Right kidney (tissue), 1 donor: ENCODE measurements at regions not wholly inside any gene's neighbourhood (a gene's known extent, or its start where the extent isn't known, plus 50 kb on each side); places are given as distances from the start of the nearest gene placed in this dataset.
"Not testable (repeated sequence)": the region's sequence is repeated elsewhere in the genome, so short reads cannot be mapped to it uniquely, and the experiment has no call there.

Experiments used
- DNase-seq: peaks from one replicate; pipeline ENCODE4 v3.0.0-alpha.2; 2016

DNA sequence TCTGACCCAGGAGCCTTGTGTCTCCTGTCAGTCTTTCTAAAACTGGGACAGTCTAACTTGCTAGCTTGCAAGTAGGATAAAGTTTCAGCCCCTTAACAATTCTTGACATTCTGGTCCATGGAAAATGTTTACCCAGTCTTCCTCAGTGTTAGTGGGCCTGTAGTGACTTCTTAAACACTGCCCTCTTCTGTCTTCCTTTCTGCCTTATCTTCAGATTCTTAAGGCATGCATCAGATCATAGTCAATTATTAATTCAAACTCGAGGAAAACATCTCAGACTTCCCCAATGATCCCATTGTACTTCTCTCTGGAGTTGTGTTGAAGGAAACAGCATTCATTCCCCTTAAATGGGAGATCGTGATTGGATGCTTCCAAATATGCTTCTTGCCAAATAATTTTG lies 1199.8 kb downstream of the DTWD2 start:
- no peak for DNase-seq

DNA sequence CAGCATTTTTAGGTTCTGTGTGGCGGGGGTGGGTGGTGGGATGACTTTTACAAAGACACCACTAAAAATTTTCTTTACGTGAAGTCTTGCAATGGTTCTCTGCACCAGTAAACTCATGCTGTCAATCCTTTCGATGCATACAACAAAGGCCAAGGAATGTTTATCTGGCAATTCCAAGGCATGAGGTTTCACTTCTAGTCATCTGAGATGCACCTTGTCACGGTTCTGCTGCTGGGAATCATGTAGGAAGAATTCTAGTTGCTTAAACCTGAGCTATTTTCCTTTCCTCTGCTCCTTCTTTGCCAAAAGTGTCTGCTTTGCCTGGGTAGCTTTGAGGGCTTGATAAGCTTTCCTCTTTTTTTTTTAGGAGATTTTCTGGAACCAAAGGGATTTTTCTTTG lies 1204.5 kb upstream of the SEMA6A start:
- no peak for DNase-seq

DNA sequence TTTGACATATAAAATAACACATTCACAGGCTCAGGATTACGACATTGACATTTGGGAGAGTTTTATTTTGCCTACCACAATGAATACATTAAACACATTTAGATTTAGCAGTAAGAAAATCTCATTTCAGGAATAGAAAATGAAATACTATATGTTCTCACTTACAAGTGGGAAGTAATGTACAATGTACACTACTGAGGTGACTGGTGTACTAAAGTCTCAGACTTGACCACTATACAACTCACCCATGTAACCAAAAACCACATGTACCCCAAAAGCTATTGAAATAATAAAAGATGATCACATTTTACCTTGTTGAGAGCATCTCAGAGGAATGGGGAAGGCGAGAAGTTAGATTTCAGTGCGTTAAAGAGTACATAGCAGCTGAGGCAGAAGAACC lies 1202.4 kb upstream of the SEMA6A start:
- no peak for DNase-seq

DNA sequence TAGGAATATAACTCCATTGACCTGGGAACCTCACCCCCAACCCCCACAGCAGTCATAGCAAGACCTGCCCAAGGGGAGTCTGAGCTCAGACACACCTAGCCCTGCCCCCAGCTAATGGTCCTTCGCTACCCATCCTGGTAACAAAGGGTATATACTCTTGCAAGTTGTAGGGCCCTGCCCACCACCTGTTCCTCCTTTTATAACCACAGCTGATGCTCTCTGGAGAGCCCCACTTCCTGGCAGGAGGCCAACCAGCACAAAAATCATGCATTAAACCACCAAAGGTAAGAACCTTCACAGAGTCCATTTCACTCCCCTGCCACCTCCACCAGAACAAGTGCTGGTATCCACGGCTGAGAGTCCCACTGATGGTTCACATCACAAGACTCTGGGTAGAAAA lies 1195.3 kb upstream of the SEMA6A start:
- DNase-seq: no peak

DNA sequence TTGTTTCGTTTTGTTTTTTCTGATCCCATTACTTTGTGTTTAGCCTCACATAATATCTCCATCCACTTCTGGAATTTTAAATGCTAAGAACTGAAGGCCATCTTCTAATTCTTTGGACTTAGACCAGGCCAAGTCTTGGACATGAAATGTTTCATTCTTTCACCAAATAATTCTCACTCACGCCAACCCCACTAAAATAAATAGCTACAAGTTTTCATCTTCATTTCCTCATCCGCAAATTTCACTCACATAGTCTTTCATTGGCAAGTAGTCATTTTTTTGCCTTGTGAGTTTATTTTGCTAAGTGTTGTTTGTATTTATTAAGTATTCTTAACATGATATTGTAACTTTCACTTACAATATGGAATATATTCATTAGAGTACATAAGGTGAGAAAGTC lies 1188.6 kb upstream of the SEMA6A start:
- no peak for DNase-seq

DNA sequence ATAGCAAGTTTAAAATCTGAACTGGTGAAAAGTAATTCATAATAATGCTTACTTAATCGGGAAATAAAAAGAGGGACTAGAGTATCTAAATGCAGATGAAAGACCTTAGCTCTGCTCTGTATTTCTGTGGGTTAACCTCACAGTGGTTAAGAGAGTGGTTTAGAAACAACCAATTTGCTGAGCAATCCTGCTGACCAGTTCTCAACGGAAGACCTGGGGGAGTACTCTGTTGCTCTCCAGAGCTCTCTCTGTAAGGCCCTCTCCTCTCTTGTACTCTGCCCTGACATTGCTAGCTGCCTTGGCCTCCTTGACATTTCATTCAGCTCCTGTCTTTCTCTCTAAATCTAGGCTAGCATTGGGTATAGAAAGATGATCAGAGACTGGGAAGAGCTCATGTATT lies 1186.6 kb upstream of the SEMA6A start:
- no peak for DNase-seq

DNA sequence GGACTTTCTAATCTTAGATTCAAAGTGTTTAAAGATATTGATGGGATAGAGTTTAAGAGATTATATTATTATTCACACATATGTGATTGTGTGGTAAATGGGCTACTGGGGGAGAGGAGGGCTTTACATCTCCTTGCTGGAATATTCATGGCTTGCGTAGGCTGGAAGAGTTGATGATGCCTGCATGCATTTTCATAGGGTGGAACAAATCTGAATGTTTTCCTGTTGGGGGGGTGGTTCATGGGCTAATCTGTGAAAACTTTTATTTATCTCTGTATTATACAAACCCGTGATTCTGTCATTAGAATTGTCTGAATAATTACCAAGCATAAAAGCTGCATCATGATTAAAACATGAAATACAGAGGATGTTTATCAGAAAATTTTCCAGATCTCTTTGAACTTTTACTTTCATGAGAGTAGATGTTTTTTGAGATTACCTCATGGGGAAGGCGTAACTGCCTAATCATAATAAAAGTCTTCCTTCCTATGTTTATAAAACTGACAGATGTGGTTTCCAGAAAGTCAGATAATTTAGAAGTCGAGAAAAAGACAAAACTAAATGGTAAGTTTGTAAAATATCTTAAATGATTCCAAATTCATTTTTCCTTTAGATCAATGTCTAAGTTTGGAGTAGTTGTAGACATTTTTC lies 1185.4 kb upstream of the SEMA6A start:
- DNase-seq: no peak

DNA sequence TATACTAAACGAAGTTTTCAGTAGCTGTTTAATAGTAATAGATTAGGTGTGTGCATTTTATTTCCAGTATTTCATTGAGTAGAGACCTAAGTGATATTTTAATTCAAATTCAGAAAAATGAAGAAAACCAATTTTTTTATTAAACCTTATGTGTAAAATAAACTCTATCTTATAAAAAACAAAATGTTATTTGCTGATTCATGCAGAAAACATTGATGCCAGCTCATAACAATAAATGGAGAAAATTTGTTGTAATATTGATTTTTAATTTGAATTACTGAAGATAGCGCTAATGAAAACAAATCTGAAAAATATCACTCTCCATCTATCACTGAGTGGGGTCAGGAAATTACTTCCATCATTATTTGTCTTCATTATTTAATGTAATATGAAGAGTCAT lies 1177.8 kb upstream of the SEMA6A start:
- no peak for DNase-seq

DNA sequence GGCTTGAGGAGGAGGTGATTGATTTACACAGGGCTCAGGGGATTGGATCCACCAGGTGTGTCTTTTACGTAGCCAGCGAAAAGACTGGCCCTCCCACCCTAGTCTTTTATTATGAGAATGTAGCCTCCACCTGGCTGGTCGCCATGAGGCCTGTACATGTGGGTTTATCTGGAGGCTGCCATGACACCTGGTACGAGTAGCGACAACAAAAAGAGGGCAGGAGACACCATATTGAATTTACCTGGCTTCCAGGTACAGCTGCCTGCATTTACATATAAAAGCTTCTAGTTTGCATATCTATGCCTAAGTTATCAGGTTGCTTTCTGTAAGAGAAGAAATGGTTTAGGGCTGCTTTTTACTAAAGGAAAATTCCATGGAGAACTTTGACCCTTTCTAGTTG lies 1173.7 kb upstream of the SEMA6A start:
- no peak for DNase-seq

DNA sequence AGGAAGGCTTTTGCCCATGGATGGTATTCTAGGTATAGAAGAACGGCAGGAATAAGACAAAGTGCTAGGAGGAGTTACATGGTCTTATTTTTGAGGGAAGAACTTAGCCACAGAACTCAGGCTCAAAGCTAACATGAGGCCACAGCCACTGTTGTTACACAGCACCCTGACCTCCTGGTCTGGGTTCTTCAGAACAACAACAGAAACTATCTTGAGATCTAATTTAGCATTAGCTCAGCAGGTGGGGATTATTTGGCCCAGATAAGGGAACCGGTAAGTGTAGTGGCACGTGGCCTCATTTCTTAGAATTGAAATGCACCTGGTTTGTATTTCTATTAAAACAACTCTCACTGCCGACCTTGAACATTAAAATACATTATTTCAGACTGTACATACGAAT lies 1168.7 kb upstream of the SEMA6A start:
- no peak for DNase-seq

DNA sequence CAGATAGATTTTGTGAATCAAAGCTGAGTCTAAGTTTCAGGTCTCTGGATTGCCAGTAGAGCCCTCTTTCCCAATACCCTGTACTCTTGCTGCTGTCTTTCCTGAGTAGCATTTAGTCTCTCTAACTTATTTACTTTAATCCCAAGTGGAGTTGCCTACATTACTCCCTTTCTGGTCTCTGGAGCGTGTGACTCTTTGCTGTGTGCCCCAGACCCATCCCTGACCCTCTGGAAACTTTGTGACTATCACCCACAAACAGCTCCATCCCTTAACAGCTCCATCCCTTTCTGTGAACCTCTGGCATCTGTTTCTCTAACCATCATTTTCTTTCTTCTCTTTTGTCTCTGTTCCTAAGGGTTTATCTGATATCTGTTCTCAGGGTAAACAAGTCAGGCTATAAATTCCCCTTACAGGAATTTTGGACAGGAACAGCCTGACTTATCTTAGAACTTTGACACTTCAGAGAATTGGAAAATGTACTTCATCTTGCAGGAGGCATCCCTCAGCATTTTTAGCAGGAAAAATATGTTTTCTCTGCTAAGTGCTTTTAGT lies 1167.1 kb upstream of the SEMA6A start:
- no peak for DNase-seq

DNA sequence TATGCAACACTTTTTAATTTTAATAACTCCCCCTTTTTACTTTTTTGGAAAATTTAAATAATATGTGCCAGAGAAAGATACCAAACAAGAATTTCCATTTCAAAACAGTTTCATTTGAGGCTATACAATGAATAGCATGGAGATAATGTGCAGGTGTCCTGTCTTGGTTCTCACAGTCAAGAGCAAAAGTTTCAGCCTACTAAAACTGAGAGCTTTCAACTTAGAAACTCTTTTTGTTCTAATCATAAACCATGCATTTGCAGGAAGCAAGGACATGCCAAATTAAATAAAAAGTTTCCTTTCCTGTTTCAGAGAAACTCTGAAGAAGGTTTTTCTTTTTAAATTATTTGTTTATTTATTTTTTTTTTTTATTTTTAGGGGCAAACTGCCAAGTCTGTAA lies 1165.6 kb upstream of the SEMA6A start:
- no peak for DNase-seq

DNA sequence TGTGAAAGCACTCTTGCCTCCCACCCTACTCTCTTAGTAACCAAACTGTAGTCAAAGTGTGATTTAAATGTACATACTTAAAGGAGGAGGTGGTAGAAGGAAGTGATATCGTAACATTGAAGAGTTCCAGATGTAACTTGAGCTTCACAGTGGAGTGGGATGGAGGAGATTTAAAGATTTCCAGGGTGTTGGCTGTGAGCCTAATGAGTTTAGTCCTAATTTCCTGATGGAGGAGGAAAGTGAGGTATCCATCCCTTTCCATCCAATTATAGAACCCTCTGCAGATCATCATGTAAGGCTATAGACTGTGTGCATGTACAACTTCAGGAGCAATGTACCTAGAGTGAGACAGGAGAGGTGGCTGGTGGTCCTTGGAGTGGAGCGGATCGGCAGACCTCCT lies 1163.9 kb upstream of the SEMA6A start:
- DNase-seq: no peak

DNA sequence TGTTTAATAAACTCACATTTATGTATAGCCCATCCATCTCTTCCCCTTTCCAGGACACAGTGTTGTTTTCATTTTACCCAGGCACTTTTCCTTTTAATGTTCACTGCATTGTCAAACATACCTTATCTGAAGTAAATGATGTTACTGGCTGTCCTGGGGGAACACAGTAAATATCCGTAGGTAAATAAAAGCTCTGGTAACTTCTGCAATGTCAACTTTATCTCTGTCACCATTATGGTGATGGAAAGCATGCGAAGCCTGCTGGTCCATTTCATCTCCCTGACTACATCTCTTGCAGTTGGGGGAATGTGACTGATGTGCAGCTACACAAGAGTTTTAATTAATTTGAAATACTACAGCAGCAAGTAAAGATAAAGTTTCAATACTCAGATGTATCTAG lies 1162.1 kb upstream of the SEMA6A start:
- DNase-seq: no peak

DNA sequence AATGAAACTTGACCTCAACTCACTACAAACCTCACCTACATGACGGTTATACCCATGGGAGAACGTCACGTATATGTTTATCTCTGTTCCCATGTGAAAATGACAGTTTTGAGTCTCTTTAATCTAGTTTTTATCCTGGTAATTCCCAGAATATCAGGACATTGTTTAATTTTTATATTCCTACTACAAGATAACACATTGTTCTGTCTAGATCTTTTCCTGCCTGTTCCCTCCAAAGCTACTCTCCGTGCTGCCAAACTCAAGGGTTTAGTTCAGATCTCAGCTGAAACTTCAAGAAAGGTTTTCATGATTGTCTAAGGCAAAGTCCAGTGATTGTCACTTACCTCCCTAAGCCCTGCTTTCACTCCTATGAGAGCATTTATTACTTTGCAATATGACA lies 1159.4 kb upstream of the SEMA6A start:
- DNase-seq: no peak

DNA sequence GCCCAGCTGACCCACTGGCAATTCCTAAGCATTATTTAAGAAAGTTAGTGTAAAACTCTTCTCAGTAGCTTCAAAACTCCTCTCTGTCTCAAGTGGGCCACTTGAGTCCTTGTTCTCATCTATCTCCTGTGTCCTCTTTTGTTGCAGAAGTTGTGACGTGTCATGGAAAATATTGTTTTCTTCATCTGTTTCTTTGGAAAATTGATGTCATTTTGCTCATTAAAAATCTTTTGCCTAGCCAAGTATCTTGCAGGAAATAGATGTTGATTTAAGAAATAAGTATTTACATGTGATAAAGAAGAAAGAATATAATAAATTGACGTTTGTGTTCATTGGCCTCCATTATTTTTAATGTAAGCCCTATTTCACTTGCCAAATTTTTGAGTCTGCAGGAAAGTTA lies 1158.4 kb upstream of the SEMA6A start:
- DNase-seq: no peak

DNA sequence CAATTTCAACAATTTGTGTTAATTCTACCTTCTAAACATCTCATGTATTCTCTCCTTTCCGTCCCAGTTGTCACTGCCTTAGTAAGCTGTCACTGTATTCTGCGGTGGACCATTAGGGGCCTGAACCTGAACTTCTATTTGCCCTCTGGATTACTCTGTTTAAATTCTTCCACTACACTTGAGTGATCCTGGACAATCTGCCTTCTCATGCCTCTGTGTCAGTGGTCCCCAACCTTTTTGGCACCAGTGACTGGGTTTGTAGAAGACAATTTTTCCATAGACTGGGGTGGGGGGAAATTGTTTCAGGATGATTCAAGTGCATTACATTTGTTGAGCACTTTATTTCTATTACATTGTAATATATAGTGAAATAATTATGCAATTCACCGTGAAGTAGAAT lies 1157.6 kb upstream of the SEMA6A start:
- DNase-seq: no peak

DNA sequence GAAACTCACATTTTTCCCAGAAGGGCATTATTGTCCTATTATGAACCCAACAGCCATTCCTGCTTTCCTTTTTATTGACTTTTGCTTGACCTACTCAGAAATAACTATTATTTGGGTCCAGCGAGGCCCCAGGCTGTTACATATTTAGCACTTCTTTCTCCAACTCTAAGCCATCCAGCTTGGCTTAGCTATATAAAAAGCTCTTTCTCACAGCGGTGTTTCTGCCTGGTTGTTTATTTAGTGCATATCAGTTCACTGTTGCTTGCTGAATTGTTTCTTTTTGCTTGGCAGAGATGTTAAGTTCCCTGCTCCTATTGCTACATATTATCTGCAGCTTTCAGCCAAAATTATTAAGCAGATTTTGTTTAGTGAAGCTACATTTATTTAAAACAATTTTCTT lies 1156.8 kb upstream of the SEMA6A start:
- DNase-seq: no peak

DNA sequence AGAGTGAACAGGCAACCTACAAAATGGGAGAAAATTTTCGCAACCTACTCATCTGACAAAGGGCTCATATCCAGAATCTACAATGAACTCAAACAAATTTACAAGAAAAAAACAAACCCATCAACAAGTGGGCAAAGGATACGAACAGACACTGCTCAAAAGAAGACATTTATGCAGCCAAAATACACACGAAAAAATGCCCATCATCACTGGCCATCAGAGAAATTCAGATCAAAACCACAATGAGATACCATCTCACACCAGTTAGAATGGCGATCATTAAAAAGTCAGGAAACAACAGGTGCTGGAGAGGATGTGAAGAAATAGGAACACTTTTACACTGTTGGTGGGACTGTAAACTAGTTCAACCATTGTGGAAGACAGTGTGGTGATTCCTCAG lies 1146.2 kb upstream of the SEMA6A start:
- DNase-seq: not testable (repeated sequence)

DNA sequence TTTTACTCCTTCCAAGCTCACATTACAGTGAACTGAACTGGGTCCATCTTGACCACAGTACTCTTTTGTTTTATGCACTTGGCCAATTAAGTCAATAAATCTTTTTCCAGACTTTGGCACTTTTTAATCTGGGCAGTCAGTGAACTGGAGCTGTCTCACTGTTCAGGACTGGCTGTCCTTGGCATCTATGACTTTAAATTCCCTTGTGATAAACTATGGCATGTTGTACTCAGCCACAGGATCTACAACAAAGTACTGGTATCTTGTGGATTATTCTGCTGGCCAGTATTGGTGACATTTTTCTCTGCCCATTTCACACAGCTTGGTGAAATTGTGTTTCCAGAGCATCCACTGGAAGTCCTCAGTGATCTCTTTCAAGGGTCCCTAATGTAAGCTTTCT lies 1144.8 kb upstream of the SEMA6A start:
- no peak for DNase-seq

DNA sequence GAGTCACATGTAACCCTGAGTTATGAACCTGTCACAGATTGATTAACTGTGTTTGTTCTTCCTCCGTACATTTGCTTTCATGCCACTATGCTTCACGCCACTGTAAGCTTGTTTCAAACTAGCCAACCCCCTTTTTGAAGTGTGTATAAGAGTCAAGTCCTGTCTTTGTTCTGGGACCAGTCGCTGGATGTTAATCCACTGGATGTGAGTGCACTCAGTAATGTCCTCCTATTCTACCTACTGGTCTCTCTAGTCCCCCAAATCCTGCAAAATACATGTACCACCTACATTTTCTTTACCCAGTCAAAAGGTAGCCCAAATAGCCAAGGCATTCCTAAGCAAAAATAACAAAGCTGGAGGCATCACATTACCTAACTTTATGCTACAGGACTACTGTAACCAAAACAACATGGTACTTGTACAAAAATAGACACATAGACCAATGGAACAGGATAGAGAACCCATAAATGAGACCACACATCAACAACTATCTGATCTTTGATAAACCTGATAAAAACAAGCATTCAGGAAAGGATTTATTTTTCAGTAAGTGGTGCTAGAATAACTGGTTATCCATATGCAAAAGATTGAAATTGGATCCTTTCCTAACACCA lies 1139.1 kb upstream of the SEMA6A start:
- no peak for DNase-seq

DNA sequence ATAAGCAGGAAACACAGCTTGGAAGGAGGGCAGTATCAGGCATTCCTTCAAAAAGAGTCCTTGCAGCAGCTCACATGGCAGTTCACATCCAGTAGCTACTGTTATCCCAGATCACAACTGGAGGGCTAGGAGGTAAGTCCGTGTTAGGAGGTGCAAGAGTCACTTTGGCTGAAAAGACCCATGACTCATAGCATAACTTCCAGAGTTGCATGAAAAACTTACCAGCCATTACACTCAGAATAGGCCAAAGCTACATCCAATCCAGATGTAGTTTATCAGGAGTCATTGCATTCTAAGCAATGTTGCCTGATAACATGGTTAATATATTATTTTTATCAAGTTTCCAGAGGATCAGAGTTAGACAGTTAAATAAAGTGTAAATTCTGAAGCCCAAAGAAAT lies 1126.4 kb upstream of the SEMA6A start:
- no peak for DNase-seq

DNA sequence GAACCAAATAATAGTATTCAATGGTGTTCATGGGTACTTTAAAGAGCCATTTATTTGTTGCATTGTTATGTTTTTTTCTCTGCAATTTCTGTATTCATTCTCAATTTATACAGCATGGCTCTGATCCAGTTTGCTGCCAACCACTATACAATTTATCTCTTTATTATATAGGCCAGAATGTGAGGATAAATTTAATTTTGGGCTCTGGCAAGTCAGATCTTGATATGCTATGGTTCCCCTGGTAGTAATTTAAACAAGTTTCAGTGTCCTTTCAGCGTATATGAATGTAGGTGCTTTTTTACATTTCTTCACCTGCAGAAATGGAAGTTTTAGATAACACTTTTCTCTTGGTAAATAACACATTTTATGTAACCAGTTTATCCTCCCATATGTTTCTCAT lies 1118.0 kb upstream of the SEMA6A start:
- DNase-seq: no peak

DNA sequence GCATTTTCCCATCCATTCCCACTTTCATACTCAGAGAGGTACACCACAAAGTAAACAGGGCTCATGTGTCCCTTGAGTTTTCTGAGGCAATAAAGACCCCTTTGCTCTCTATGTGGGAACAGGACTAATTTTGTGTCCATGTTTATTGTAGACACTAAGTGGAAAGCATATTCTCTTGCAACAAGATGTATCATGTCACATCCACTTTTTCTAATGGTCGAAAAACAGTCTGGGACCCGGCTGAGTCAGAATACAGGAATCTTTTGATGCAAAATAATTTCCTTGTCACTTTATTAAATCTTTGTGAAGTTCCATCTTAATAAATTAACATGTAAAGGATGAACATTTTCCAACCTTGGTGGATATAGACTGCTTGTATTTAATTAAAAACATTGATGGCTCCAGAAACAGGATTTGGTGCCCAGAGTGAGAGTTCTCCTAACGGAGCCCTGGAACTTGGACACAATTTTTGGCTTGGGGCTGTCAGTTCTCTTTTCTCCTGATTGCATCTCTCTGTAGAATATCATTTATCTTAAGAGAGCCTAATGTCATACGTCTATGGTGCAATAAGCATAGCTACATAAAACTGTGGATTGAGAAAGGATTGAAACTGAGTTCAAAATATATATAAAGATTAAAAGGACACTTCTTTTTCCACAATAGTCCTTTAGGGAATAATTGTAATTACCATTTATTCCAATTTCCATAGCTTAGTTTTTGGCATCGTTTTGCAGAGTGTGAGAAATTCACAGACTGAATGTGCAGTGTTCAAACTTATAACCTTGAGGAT lies 1116.7 kb upstream of the SEMA6A start:
- DNase-seq: no peak
